Activated CD4-positive, alpha-beta T cell treated with anti-CD3 and anti-CD28 coated beads, Interleukin-2, amount 50 U/mL, for 24 hours (primary cell): ENCODE measurements at regions not wholly inside any gene's neighbourhood (a gene's known extent, or its start where the extent isn't known, plus 50 kb on each side); places are given as distances from the start of the nearest gene placed in this dataset.
"Not testable (repeated sequence)": the region's sequence is repeated elsewhere in the genome, so short reads cannot be mapped to it uniquely, and the experiment has no call there.

Source experiments
- DNase-seq, 2 donors: peaks; one replicate each; pipeline ENCODE4 v3.0.0-alpha.2; 2020; ENCODE audit warnings: low read depth in 1 of 2, low spot score in 1 of 2

DNA sequence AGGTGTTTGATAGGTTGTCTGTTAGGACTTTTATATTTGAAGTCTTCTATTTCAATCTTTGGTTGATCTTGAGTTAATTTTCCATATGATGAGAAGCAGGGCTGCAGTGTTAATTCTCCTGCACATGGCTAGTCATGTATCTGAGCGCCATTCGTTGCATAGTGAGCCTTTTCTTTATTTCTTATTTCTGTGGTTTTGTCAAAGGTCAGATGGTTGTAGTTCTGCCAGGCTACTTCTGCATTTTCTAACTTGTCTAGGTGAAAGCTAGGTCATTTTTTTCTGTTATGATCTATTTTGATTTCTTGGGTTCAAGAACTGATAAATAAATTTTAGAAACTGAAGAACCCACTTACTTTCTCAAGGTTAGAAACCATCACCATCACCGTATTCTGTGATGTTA, 56.7 kb downstream of the CCDC74A start:
- DNase-seq, result no peak

DNA sequence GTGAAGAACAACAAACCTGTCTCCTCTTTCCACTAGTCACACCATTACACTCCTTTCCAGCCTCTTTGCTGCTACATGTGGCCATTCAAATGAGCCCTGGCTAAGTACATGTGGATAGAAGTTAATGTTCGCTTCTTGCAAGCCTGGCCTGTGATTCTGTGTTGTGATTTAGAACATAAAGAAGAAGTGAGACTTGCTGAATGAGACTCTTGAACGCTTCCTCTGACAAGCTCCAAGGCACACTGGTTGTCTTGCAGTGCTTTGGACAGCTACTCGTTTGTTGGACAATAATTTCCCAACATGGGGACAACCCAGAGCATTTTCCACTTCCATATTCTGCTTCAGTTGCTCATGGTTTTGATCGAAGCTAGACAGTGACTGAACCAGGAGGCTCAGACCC, 57.3 kb downstream of the CCDC74A start:
- no peak for DNase-seq

DNA sequence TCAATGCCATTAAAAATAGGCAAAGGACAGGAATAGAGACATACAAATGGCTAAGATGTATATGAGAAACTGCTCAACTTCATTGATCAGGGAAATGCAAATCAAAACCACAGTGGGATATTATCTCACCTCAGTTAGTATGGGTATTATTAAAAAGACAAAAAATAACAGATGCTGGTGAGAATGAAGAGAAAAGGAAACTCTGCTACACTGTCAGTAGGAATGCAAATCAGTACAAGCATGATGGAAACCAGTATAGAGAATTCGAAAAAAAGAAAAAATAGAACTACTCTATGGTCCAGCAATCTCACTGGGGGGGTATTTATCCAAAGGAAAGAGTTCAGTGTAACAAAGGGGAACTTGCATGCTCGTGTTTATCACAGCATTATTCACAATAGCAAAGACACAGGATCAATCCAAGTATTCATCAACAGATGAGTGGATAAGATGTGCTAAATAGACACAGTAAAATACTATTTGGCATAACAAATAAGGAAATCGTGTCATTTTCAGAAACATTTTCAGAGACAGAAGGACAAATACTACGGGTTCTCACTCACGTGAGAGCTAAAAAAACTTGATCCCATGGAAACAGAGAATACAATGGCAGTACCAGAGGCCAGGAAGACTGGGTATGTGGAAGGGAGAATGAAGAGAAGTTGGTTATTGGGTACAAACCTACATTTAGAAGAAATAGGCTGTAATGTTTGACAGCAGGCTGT, 60.6 kb downstream of the CCDC74A start:
- DNase-seq, result no peak

DNA sequence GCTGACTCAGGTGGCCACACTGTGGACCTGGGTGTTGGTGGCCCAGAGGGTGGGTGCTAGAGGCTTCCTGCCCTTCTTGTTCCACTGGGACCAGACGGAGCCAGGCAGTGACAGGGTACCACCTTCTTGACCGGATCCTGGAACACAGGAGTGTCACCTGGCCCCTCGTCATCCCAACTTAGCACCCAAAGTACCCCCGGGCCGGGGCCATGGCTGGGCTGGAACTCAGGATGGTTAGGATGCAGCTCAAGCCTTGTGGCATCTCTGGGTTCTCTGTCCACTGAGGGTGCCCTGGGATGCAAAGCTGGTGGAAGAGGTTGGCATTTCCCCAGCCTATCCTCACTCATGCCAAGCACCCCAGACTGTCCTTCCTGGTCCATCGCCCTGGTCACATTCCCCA, 61.4 kb downstream of the CCDC74A start:
- not testable (repeated sequence) for DNase-seq

DNA sequence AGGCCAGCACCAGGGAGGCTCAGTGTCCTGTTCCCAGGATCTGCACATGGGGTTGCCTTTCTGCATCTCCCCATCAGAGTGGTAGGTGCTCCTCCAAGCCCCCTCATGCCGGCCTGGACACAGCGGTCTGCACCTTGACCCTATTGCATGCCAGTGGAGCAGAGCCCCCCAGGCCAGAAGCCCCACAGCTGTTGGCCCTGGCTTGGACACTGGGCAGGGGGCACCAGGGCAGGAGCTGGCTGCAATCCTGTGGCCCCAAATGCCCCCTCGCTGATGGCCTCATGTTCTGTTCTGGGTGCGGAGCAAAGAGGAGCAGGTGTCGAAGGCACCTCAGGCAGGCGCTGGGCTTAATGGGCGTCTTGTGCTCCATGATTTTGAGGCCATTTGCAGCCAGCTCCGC, 62.7 kb downstream of the CCDC74A start:
- no peak for DNase-seq

DNA sequence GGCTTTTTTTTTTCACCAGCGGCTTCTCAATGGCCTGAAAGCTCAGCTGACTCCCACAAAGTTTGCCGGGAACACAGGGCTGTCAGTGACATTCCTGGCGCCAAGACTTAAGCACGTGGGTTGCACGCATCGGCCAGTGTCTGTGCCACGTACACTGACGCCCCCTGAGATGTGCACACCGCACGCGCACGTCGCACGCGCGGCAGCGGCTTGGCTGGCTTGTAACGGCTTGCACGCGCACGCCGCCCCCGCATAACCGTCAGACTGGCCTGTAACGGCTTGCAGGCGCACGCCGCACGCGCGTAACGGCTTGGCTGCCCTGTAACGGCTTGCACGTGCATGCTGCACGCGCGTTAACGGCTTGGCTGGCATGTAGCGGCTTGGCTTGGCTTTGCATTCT, 63.2 kb downstream of the CCDC74A start:
- no peak for DNase-seq

DNA sequence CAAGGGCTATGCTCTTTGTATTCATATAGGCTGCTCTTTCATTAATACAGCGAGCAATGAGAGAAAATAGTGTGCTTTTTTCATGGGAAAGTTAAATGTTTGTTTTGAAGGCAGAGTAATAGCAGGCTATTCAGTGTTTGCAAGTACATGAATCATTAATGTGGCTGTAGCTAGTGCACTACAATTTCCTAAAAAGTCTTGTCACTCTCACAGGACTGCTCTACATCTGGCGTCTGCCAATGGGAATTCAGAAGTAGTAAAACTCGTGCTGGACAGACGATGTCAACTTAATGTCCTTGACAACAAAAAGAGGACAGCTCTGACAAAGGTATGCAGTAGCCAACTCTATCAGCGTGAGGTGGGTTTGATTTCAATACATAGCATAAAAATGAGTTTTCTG, 68.9 kb downstream of the CCDC74A start:
- not testable (repeated sequence) for DNase-seq

DNA sequence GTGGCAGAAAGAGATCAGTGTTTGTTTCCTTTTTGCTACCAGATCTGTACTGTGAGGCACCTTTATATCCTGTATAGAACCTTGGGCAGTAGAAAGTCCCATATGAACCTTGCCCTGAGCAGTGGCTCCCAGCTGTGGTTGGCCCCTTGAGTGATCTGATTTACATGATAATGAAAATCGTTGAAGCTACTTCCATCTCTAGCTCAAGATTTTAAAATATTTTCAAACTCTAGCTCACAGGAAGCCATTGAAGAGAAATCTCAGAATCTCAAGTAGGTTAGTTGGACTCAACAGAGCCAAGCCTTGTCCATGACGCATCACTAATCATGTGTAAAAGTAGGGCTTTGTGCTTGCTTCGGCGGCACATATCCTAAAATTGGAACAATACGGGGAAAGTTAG, 74.8 kb downstream of the CCDC74A start:
- not testable (repeated sequence) for DNase-seq

DNA sequence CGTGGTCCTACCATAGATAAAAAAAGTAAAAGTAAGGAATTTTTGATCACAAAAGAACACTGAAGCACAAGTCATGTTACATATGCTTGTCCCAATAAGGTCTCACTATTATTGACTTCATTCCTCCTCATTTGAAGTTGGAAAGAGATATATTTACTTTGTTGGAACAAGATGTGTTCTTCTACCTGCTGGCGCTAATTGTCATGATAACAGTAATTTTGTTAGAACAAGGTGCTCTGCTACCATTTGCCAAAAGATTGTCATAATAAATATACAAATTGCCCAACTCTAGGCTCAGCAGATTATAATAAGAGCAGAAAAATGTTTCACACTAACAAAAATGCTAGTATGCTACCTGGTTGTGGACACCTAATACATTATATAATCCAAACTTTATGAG, 77.0 kb downstream of the CCDC74A start:
- not testable (repeated sequence) for DNase-seq

DNA sequence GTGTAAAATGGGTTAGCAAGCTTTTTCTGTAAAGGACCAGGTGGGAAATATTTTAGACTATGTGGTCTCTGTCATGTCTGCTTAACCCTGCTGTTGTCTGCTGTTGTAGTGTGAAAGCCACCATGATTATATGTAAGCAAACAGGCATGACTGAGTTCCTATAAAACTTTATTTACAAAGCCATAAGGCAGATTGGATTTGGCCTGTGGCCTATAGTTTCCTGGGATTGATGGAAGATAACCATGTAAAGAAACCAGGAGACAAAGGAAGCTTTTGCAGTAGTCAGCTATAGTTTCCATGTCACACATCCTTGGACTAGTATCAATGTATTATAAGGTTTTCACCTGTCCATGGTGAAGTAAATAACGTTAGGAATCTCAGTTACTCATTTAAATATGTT, 78.7 kb downstream of the CCDC74A start:
- not testable (repeated sequence) for DNase-seq

DNA sequence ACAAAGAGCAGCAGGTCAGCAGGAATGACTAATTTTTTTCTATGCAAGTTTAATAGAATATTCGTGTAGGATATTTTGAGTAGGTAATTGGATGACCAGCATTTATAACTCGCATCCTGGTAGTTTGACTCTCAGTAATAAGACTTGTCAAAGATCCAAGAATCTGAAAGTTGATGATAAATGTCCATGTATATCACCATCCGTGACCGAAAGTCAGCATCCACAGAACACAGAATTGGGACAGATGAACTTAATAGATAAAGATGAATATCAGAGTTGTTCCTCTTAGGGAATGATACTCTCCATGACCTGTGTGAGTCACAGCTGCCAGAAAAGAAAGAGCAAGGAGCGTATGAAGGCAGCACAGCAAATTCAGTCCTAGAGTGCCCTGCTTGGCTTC, 79.4 kb downstream of the CCDC74A start:
- DNase-seq, result not testable (repeated sequence)

DNA sequence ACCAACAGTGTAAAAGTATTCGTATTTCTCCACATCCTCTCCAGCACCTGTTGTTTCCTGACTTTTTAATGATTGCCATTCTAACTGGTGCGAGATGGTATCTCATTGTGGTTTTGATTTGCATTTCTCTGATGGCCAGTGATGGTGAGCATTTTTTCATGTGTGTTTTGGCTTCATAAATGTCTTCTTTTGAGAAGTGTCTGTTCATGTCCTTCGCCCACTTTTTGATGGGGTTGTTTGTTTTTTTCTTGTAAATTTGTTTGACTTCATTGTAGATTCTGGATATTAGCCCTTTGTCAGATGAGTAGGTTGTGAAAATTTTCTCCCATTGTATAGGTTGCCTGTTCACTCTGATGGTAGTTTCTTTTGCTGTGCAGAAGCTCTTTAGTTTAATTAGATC, 86.9 kb downstream of the CCDC74A start:
- not testable (repeated sequence) for DNase-seq

DNA sequence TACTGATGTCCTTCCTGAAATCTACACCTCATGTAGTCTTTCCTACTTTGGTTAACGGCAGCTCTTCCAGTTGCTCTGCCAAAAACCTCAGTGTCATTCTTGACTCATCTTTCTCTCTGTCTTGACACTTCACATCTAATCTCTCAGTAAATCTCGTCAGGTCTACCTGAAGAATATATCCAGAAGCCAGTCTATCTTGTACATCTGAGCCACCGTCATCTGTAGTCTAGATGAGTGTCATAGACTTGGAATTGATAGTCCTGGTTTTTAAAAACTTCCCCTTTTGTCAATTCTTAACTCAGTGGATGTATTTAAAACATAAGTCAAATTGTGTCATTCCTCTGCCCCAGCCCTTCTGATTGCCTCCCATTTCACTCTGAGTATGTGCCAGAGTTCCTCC, 90.6 kb downstream of the CCDC74A start:
- DNase-seq, result not testable (repeated sequence)

DNA sequence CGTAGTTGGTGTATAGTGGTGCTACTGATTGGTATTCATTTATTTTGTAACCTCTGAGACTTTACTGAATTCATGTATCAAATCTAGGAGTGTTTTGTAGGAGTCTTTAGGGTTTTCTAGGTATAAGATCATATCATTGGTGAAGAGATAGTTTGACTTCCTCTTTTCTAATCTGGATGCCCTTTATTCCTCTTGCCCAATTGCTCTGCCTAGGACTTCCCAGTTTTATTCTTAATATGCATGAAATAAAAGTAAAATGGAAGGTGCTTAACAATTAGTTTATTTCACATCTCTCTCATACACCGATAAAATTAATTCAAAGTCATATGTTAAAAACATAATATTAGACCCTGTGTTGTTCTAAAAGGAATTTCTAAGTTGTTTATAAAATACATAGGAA, 95.2 kb downstream of the CCDC74A start:
- DNase-seq, result not testable (repeated sequence)

DNA sequence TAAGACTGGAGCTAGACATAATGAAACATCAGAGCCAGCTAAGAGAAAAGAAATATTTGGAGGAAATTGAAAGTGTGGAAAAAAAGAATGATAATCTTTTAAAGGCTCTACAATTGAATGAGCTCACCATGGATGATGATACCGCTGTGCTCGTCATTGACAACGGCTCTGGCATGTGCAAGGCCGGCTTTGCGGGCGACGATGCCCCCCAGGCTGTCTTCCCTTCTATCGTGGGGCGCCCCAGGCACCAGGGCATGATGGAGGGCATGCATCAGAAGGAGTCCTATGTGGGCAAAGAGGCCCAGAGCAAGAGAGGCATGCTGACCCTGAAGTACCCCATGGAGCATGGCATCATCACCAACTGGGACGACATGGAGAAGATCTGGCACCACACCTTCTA, 98.3 kb downstream of the CCDC74A start:
- not testable (repeated sequence) for DNase-seq

DNA sequence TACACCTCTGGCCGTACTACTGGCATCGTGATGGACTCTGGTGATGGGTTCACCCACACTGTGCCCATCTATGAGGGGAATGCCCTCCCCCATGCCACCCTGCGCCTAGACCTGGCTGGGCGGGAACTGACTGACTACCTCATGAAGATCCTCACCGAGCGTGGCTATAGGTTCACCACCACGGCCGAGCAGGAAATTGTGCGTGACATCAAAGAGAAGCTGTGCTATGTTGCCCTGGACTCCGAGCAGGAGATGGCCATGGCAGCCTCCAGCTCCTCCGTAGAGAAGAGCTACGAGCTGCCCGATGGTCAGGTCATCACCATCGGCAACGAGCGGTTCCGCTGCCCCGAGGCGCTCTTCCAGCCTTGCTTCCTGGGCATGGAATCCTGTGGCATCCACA, 98.9 kb downstream of the CCDC74A start:
- DNase-seq, result not testable (repeated sequence)

DNA sequence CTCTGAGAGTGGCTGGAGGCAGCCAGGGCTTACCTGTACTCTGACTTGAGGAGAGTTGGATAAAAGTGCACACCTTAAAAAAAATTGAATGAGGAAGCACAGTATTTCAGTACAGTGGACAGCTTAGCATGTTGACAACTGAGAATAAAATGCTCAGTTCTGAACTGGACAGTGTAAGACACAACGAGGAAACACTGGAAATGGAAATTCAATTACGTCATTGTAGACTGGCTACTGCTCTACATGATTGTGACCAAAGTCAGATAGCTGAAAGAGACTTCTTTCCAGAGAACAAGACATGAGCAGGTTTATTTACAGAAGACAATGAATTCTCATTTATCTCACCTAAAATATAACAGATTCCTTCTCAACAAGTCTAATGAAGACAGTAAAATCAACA, 100.1 kb downstream of the CCDC74A start:
- DNase-seq, result not testable (repeated sequence)

DNA sequence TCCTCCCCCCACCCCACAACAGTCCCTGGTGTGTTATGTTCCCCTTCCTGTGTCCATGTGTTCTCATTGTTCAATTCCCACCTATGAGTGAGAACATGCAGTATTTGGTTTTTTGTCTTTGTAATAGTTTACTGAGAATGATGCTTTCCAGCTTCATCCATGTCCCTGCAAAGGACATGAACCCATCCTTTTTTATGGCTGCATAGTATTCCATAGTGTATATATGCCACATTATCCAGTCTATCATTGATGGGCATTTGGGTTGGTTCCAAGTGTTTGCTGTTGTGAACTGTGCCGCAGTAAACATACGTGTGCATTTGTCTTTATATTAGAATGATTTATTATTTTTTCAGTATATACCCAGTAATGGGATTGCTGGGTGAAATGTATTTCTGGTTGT, 104.0 kb downstream of the CCDC74A start:
- DNase-seq, result not testable (repeated sequence)

DNA sequence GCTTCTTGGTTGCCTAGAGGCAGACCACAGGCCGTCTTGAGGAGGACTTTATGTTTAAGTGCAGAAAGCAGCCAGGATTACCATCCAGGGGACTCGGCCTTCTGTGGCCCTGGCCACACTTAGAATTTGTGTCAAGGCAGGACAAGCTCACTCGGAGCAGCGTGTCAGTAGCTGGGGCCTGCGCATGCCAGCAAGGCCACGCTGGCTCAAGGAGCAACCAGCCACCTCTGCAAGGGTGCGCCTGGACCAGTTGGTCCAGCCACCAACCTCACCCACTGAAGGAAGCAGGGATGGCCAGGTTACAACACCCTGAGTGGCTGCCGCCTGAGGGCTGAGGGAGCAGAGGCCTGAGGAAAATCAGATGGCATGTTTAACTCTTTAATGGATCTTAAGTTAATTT, 105.7 kb downstream of the CCDC74A start:
- DNase-seq, result not testable (repeated sequence)

DNA sequence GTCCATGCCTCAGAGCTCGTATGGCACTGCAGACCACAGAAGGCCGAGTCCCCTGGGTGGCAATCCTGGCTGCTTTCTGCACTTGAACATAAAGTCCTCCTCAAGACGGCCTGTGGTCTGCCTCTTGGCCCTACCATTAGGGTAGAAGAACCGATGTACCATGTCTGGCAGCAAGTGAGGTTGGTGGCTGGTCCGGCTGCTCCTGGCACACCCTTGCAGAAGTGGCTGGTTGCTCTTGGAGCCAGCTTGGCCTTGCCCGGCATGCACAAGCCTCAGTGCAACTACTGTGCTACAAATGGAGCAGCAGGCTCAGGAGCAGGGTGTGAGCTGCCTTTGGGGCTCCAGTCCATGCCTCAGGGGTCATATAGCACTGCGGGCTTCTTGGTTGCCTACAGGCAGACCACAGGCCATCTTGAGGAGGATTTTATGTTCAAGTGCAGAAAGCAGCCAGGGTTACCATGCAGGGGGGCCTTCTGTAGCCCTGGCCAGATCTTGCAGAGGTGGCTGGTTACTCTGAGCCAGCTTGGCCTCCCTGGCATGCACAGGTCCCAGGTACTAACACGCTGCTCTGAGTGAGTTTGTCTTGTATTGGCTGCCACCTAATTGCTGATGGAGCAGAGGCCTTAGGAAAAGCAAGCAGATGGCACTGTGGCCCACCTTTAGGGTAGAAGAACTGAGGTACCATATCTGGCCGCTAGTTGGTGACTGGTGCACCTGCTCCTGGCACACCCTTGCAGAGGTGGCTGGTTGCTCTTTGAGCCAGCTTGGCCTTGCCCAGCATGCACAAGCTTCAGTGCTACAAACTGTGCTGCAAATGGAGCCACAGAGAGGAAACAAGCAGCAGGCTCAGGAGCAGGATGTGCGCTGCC, 106.4 kb downstream of the CCDC74A start:
- not testable (repeated sequence) for DNase-seq

DNA sequence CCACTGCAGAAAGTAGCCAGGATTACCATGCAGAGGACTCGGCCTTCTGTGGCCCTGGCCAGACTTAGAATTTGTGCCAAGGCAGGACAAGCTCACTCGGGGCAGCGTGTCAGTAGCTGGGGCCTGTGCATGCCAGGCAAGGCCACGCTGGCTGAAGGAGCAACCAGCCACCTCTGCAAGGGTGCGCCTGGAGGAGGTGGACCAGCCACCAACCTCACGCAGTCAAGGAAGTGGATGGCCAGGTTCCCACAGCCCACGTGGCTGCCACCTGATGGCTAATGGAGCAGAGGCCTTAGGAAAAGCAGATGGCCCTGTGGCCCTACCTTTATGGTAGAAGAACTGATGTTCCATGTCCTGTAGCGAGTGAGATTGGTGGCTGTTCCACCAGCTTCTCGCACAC, 107.9 kb downstream of the CCDC74A start:
- DNase-seq, result no peak

DNA sequence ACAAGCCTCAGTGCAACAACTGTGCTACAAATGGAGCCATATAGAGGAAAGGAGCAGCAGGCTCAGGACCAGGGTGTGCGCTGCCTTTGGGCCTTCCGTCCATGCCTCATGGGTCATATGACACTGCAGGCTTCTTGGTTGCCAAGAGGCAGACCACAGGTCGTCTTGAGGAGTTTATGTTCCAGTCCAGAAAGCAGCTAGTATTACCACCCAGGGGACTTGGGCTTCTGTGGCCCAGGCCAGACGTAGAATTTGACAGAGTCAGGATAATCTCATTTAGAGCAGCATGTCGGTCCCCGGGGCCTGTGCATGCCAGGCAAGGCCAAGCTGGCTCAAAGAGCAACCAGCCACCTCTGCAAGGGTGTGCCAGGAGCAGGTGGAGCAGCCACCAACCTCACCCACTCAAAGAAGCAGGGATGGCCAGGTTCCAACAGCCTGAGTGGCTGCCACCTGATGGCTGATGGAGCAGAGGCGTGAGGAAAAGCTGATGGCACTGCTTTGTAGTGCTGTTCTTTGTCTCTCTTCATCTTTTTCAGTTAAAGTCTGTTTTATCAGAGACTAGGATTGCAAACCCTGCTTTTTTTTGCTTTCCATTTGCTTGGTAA, 109.1 kb downstream of the CCDC74A start:
- not testable (repeated sequence) for DNase-seq
